ENCODE measurements at regions not wholly inside any gene's neighbourhood (a gene's known extent, or its start where the extent isn't known, plus 50 kb on each side); places are given as distances from the start of the nearest gene placed in this dataset.

DNA sequence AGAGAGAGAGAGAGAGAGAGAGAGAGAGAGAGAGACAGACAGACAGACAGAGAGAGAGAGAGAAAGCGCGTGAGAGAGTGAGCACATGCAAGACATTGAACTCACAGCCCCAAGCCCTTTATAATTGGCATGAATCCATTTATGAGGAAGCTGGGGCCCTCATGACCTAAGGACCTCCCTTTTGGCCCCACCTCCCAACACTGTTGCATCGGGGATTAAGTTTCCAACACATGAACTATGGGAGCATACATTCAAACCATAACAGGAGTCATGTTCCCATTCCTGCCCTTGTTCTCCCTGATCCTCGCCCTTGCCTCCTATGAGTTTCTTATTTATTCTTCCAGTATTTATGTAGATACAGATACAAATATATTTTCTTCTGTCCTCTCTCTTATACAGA, 269.8 kb upstream of the ARX start:
- TF ChIP-seq, protein P1, sequence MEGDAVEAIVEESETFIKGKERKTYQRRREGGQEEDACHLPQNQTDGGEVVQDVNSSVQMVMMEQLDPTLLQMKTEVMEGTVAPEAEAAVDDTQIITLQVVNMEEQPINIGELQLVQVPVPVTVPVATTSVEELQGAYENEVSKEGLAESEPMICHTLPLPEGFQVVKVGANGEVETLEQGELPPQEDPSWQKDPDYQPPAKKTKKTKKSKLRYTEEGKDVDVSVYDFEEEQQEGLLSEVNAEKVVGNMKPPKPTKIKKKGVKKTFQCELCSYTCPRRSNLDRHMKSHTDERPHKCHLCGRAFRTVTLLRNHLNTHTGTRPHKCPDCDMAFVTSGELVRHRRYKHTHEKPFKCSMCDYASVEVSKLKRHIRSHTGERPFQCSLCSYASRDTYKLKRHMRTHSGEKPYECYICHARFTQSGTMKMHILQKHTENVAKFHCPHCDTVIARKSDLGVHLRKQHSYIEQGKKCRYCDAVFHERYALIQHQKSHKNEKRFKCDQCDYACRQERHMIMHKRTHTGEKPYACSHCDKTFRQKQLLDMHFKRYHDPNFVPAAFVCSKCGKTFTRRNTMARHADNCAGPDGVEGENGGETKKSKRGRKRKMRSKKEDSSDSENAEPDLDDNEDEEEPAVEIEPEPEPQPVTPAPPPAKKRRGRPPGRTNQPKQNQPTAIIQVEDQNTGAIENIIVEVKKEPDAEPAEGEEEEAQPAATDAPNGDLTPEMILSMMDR (IDR thresholded peaks at IDR 0.05; ENCODE audit: borderline replicate concordance): no peak
- DNase-seq: no peak

DNA sequence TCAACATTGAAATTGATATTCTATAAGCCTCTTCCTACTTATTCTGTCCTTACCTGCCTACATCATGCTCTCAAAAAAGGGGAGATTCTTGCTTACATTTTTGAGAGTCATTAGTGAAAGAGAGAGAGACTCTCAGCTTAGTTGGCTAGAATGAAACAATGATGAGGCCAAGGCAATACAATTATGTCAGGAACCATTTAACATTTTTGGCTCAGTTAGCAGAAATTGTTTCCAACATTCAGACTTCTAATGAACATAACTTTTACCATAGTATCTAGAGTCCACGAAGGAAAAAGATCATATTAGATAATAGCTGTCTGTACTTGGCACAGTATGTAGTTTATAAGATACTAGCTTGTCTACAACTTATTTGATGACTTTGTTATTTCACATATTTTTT, 263.7 kb upstream of the ARX start:
- Histone ChIP-seq H3K27me3 (ENCODE audit: low read depth) (no peaks in the 10 kb centered on the region), H3K4me1 (no peaks in the 10 kb centered on the region), H3K27ac (replicated peaks) (no peak overlapping the region), H3K36me3 (no peaks in the 10 kb centered on the region), H3K4me3 (no peak overlapping the region), H3K9me3 (replicated peaks) (no peaks in the 10 kb centered on the region)
- no peak for DNase-seq
- intact Hi-C loops (cut with micrococcal nuclease): no loop called here
- TF ChIP-seq, protein P1 (IDR thresholded peaks at IDR 0.05; ENCODE audit: borderline replicate concordance): no peak

More for the DNA sequence above, 269.8 kb upstream of the ARX start:
- Histone ChIP-seq H3K4me3 (no peak overlapping the region), H3K9me3 (replicated peaks) (no peaks in the 10 kb centered on the region), H3K36me3 (no peaks in the 10 kb centered on the region), H3K27me3 (ENCODE audit: low read depth) (no peaks in the 10 kb centered on the region), H3K27ac (replicated peaks) (no peak overlapping the region), H3K4me1 (no peaks in the 10 kb centered on the region)
- intact Hi-C loops (cut with micrococcal nuclease): no loop called here

DNA sequence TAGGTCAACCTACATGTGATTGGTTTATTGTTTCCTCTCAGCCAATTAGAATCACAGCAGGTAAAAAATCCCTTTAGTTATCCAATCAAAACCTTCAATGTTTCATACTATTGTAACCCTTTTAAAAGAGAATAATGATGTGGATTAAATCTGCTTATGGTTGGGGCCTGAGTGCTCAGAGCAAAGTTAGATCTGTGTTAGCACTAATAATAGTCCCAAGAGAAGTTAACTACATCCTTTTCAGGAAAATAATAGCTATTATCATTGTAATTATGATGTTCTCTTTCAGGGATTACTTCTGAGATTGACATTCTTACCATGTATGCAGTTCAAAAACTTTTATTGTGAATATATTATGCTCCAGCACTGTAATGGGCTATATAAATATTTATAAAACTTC, 262.6 kb upstream of the ARX start:
- intact Hi-C loops (cut with micrococcal nuclease): no loop called here
- Histone ChIP-seq H3K27ac (replicated peaks) (no peak overlapping the region), H3K36me3 (no peaks in the 10 kb centered on the region)

DNA sequence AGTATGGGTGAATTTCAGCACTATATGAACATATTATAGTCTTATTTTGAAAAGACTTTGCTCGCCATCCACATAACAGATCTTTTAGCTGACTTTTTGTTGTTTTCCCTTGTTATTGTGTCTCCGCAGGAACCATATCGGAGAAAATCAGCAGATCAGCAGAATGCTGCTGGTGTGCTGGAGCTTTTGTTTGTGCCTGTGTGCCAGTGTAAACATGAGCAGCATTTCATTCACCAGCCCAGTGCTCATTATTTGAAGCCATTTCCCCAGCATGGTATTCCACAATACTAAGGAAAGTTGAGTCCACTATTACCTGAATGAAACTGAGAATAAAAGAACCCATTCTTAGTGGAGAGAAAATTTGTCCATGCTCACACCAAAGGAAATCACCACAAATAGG, 261.8 kb upstream of the ARX start:
- intact Hi-C loops (cut with micrococcal nuclease): no loop called here

More for the DNA sequence above, 262.6 kb upstream of the ARX start:
- no peaks in the 10 kb centered on the region for H3K4me1 ChIP-seq
- TF ChIP-seq, protein P1 (IDR thresholded peaks at IDR 0.05; ENCODE audit: borderline replicate concordance): no peak
- no peak for DNase-seq
- no peaks in the 10 kb centered on the region for H3K9me3 ChIP-seq (replicated peaks)
- H3K4me3 ChIP-seq: no peak overlapping the region
- H3K27me3 ChIP-seq (ENCODE audit: low read depth): no peaks in the 10 kb centered on the region

DNA sequence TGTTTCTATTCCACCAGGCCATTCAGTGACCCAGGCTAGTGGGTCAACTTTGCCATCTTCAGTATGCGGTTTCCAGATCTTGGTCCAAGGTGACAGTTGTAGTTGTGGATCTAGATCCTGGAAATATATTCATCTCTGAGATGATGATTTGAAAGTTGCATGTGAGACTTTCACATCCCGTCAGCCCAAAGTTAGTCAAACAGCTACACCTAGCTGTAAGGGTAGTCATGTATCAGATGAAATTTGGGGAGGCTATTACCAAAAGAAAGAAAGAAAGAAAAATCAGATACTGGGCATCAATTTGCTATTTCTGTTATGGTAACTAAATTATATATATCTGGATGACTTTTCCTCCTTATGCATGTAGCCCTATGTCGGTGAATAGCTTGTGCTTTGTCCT, 259.4 kb upstream of the ARX start:
- TF ChIP-seq, protein P1 (IDR thresholded peaks at IDR 0.05; ENCODE audit: borderline replicate concordance): no peak
- Histone ChIP-seq H3K4me1 (no peaks in the 10 kb centered on the region), H3K27ac (replicated peaks) (no peak overlapping the region), H3K4me3 (no peak overlapping the region), H3K36me3 (no peaks in the 10 kb centered on the region), H3K9me3 (replicated peaks) (no peaks in the 10 kb centered on the region), H3K27me3 (ENCODE audit: low read depth) (no peaks in the 10 kb centered on the region)
- DNase-seq: no peak
- intact Hi-C loops (cut with micrococcal nuclease): no loop called here

More for the DNA sequence above, 261.8 kb upstream of the ARX start:
- H3K4me1 ChIP-seq: no peaks in the 10 kb centered on the region
- no peaks in the 10 kb centered on the region for H3K9me3 ChIP-seq (replicated peaks)
- no peak overlapping the region for H3K27ac ChIP-seq (replicated peaks)
- no peaks in the 10 kb centered on the region for H3K27me3 ChIP-seq (ENCODE audit: low read depth)
- TF ChIP-seq, protein P1 (IDR thresholded peaks at IDR 0.05; ENCODE audit: borderline replicate concordance): no peak
- DNase-seq: no peak
- H3K4me3 ChIP-seq: no peak overlapping the region
- no peaks in the 10 kb centered on the region for H3K36me3 ChIP-seq

DNA sequence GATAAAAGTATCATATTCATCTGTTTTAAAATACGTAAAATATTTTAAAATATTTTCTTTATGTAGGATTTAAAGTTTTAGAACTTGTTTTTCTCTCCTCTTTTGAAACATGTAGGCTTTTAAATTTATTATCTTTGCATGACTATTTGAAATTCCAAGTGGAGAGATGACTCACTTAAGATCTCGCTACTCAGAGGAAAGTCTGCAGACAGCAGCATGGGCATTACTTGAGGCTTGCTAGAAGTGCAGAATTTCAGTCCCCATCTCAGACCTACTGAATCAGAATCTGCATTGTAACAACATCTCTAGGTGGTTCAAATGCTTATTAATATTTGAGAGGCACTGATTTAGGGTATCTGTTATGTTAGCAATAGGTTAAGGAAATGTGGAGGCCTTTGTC, 225.7 kb upstream of the ARX start:
- TF ChIP-seq, protein P1 (IDR thresholded peaks at IDR 0.05; ENCODE audit: borderline replicate concordance): no peak
- Histone ChIP-seq H3K36me3 (no peaks in the 10 kb centered on the region), H3K4me3 (no peak overlapping the region), H3K27ac (replicated peaks) (no peak overlapping the region), H3K27me3 (ENCODE audit: low read depth) (no peaks in the 10 kb centered on the region), H3K4me1 (no peaks in the 10 kb centered on the region), H3K9me3 (replicated peaks) (no peaks in the 10 kb centered on the region)
- intact Hi-C loops (cut with micrococcal nuclease): no loop called here
- DNase-seq: no peak

Data from left ventricle myocardium inferior (tissue), 1 donor.